Loucy (cell line): ENCODE measurements at regions not wholly inside any gene's neighbourhood (a gene's known extent, or its start where the extent isn't known, plus 50 kb on each side); places are given as distances from the start of the nearest gene placed in this dataset.

Experiments
- EZH2phosphoT487 ChIP-seq: fragments of 200-600 bp; IDR thresholded peaks from 2 replicates; pipeline ENCODE4 v1.6.1; 2018; ENCODE audit warnings: antibody characterized with exemption, mild to moderate bottlenecking, moderate library complexity, borderline replicate concordance
- TF ChIP-seq, protein P1 (sequence below): fragments of 200-600 bp; sonication (generic); conservative IDR thresholded peaks from 2 replicates; pipeline ENCODE4 v1.5.1; 2014; ENCODE audit warnings: mild to moderate bottlenecking, antibody characterized with exemption, low read length

DNA sequence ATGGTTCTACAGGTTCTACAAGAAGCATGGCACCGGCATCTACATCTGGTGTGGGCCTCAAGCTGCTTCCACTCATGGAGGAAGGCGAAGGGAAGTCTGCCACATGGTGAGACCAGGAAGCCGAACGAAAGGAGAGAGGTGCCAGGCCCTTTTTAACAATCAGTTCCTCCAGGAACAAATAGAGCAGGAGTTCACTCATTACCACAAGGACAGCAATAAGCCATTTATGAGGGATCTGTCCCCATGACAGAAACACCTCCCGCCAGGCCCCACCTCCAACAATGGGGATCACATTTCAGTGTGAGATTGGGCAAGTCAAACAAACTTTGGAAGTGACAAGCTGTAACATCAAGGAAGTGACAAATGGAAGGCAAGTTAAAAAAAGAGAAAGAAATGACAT, 95.5 kb upstream of the PTPN3 start:
- TF ChIP-seq, protein P1, sequence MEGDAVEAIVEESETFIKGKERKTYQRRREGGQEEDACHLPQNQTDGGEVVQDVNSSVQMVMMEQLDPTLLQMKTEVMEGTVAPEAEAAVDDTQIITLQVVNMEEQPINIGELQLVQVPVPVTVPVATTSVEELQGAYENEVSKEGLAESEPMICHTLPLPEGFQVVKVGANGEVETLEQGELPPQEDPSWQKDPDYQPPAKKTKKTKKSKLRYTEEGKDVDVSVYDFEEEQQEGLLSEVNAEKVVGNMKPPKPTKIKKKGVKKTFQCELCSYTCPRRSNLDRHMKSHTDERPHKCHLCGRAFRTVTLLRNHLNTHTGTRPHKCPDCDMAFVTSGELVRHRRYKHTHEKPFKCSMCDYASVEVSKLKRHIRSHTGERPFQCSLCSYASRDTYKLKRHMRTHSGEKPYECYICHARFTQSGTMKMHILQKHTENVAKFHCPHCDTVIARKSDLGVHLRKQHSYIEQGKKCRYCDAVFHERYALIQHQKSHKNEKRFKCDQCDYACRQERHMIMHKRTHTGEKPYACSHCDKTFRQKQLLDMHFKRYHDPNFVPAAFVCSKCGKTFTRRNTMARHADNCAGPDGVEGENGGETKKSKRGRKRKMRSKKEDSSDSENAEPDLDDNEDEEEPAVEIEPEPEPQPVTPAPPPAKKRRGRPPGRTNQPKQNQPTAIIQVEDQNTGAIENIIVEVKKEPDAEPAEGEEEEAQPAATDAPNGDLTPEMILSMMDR: no peak
- TF ChIP-seq EZH2phosphoT487: no peak
